WTC11 (cell line): ENCODE measurements at regions not wholly inside any gene's neighbourhood (a gene's known extent, or its start where the extent isn't known, plus 50 kb on each side); places are given as distances from the start of the nearest gene placed in this dataset.

Source experiments
- ATAC-seq: fragments of 200-7000 bp; cut with Tn5 transposase; 2 replicates; pipeline ENCODE4 v1.10.0; 2021; ENCODE audit warnings: mild to moderate bottlenecking, moderate library complexity
- CTCF ChIA-PET: fragments of 300-600 bp; sonication (Branson Sonifier 250); formaldehyde crosslinking; loops from one replicate; lab custom pipeline; 2021; ENCODE audit warnings: antibody characterized with exemption; lab: Charles Lee
- POLR2A ChIA-PET: fragments of 350-600 bp; sonication (Branson Sonifier 250); formaldehyde crosslinking; loops from one replicate; lab custom pipeline; 2021; ENCODE audit warnings: antibody characterized with exemption; lab: Charles Lee
- DNase-seq: peaks from one replicate; pipeline ENCODE4 v3.0.0; 2021; ENCODE audit warnings: low spot score
- H3K27ac Mint-ChIP-seq: 2 replicates; pipeline ENCODE4 v1.8.0; 2021; ENCODE audit warnings: mixed read lengths
- H3K27me3 Mint-ChIP-seq: 2 replicates; pipeline ENCODE4 v1.8.0; 2021; ENCODE audit warnings: low read depth, mild to moderate bottlenecking, moderate library complexity, mixed read lengths
- H3K36me3 Mint-ChIP-seq: 2 replicates; pipeline ENCODE4 v1.8.0; 2021; ENCODE audit warnings: mixed read lengths
- H3K4me1 Mint-ChIP-seq: 2 replicates; pipeline ENCODE4 v1.8.0; 2022; ENCODE audit warnings: mixed read lengths
- H3K4me3 Mint-ChIP-seq: 2 replicates; pipeline ENCODE4 v1.8.0; 2021; ENCODE audit warnings: mild to moderate bottlenecking, moderate library complexity, mixed read lengths
- H3K9me3 Mint-ChIP-seq: 2 replicates; pipeline ENCODE4 v1.8.0; 2021; ENCODE audit warnings: mixed read lengths
- AFF4 ChIP-seq: sonication (generic); formaldehyde crosslinking; IDR thresholded peaks from 2 replicates; pipeline ENCODE4 v1.8.1; 2023; ENCODE audit warnings: mild to moderate bottlenecking, missing genetic modification reagents, borderline replicate concordance
- ATF1 ChIP-seq: sonication (generic); formaldehyde crosslinking; IDR thresholded peaks from 2 replicates; pipeline ENCODE4 v1.8.1; 2023; ENCODE audit warnings: mild to moderate bottlenecking, moderate library complexity, missing genetic modification reagents
- CBFB ChIP-seq: sonication (generic); formaldehyde crosslinking; IDR thresholded peaks from 2 replicates; pipeline ENCODE4 v1.8.1; 2022; ENCODE audit warnings: mild to moderate bottlenecking, low read depth, missing genetic modification reagents
- CDX4 ChIP-seq: fragments of 250-450 bp; sonication (Bioruptor Pico); IDR thresholded peaks from 2 replicates; pipeline ENCODE4 v1.9.0; 2021; ENCODE audit warnings: moderate library complexity, mild to moderate bottlenecking, inconsistent platforms, borderline replicate concordance
- E2F5 ChIP-seq: sonication (generic); formaldehyde crosslinking; IDR thresholded peaks from 2 replicates; pipeline ENCODE4 v1.8.1; 2022; ENCODE audit warnings: mild to moderate bottlenecking, moderate library complexity, missing genetic modification reagents
- FOXP1 ChIP-seq: sonication (generic); formaldehyde crosslinking; IDR thresholded peaks from 2 replicates; pipeline ENCODE4 v1.8.0; 2022; ENCODE audit warnings: missing genetic modification reagents, mild to moderate bottlenecking, moderate library complexity, borderline replicate concordance
- NFE2L1 ChIP-seq: sonication (generic); formaldehyde crosslinking; IDR thresholded peaks from 2 replicates; pipeline ENCODE4 v1.8.1; 2023; ENCODE audit warnings: missing genetic modification reagents
- PRDM15 ChIP-seq: sonication (generic); formaldehyde crosslinking; IDR thresholded peaks from 2 replicates; pipeline ENCODE4 v1.8.0; 2022; ENCODE audit warnings: missing genetic modification reagents
- STAT6 ChIP-seq: sonication (generic); formaldehyde crosslinking; conservative IDR thresholded peaks from 2 replicates; pipeline ENCODE4 v1.8.1; 2023; ENCODE audit warnings: mild to moderate bottlenecking, low read depth, missing genetic modification reagents, moderate library complexity
- TCF7 ChIP-seq: sonication (generic); formaldehyde crosslinking; IDR thresholded peaks from 2 replicates; pipeline ENCODE4 v1.8.0; 2022; ENCODE audit warnings: mild to moderate bottlenecking, low read depth, missing genetic modification reagents, moderate library complexity
- USF1 ChIP-seq: sonication (generic); formaldehyde crosslinking; IDR thresholded peaks from 2 replicates; pipeline ENCODE4 v1.8.0; 2022; ENCODE audit warnings: mild to moderate bottlenecking, missing genetic modification reagents
- USF2 ChIP-seq: sonication (generic); formaldehyde crosslinking; IDR thresholded peaks from 2 replicates; pipeline ENCODE4 v1.8.1; 2023; ENCODE audit warnings: mild to moderate bottlenecking, missing genetic modification reagents, moderate library complexity
- ZBTB43 ChIP-seq: sonication (generic); formaldehyde crosslinking; IDR thresholded peaks from 2 replicates; pipeline ENCODE4 v1.8.1; 2023; ENCODE audit warnings: mild to moderate bottlenecking, missing genetic modification reagents
- ZNF219 ChIP-seq: sonication (generic); formaldehyde crosslinking; IDR thresholded peaks from 2 replicates; pipeline ENCODE4 v1.8.0; 2023; ENCODE audit warnings: missing genetic modification reagents, mild to moderate bottlenecking, borderline replicate concordance
- ZNF416 ChIP-seq: fragments of 250-450 bp; sonication (Bioruptor Pico); IDR thresholded peaks from 2 replicates; pipeline ENCODE4 v1.9.0; 2021; ENCODE audit warnings: mild to moderate bottlenecking, inconsistent platforms
- ZNF532 ChIP-seq: fragments of 250-450 bp; sonication (Bioruptor Pico); IDR thresholded peaks from 2 replicates; pipeline ENCODE4 v1.9.0; 2021; ENCODE audit warnings: mild to moderate bottlenecking, borderline replicate concordance

GRCh38 chr4:33184657-33185290, 2464.6 kb downstream of the PCDH7 start:
- no peaks in the 10 kb centered on the region for H3K27me3 Mint-ChIP-seq
- no peak overlapping the region for H3K4me3 Mint-ChIP-seq
- H3K27ac Mint-ChIP-seq = no peak overlapping the region
- peaks cover 16% of the 10 kb centered on the region for H3K9me3 Mint-ChIP-seq
- peaks cover 2% of the 10 kb centered on the region; the same call in 1 of the 2 replicates for H3K36me3 Mint-ChIP-seq
- POLR2A ChIA-PET = no interaction called here
- DNase-seq (no peak), ATAC-seq (no peak)
- CTCF ChIA-PET = no interaction called here
- no peaks in the 10 kb centered on the region for H3K4me1 Mint-ChIP-seq
- TF ChIP-seq STAT6 (no peak), E2F5 (CRISPR knock-in tag) (no peak), ATF1 (no peak), TCF7 (no peak), ZNF532 (CRISPR knock-in tag) (no peak), ZBTB43 (CRISPR knock-in tag) (no peak), USF1 (CRISPR knock-in tag) (no peak), ZNF416 (no peak), CBFB (CRISPR knock-in tag) (no peak), NFE2L1 (no peak), ZNF219 (CRISPR knock-in tag) (no peak), PRDM15 (CRISPR knock-in tag) (no peak), FOXP1 (no peak), CDX4 (CRISPR knock-in tag) (no peak), USF2 (CRISPR knock-in tag) (no peak), AFF4 (CRISPR knock-in tag) (no peak)
